D721Med (cell line): ENCODE measurements at regions not wholly inside any gene's neighbourhood (a gene's known extent, or its start where the extent isn't known, plus 50 kb on each side); places are given as distances from the start of the nearest gene placed in this dataset.

Experiments used
- DNase-seq: peaks from one replicate; pipeline ENCODE4 v3.0.0; 2011; ENCODE audit warnings: low spot score; ENCODE audit not compliant: insufficient read length
- FAIRE-seq: peaks from 2 replicates; lab custom pipeline; 2011; peaks lifted over from hg19 to GRCh38; lab: Jason Lieb, UNC
- CTCF ChIP-seq: IDR thresholded peaks from 2 replicates; pipeline ENCODE4 v1.5.1; 2012; ENCODE audit warnings: mild to moderate bottlenecking, control low read depth; ENCODE audit not compliant: insufficient read depth; ENCODE audit errors: missing control alignments

GRCh38 chr2:205925373-205926337 is 160.3 kb downstream of the INO80D start:
- FAIRE-seq, result no peak

GRCh38 chr2:205924676-205925075 is 161.3 kb downstream of the INO80D start:
- FAIRE-seq (no peak), DNase-seq (no peak)
- TF ChIP-seq CTCF, result no peak

More at GRCh38 chr2:205925373-205926337, 160.3 kb downstream of the INO80D start:
- TF ChIP-seq CTCF, result peak; percentile 88
- DNase-seq, result peak; percentile 39

GRCh38 chr2:205915130-205915524 is 170.8 kb downstream of the INO80D start:
- TF ChIP-seq CTCF, result no peak
- FAIRE-seq (no peak), DNase-seq (no peak)

- FAIRE-seq (no peak), DNase-seq (no peak)
- TF ChIP-seq CTCF, result no peak
Measured at GRCh38 chr2:205914213-205915129, 171.5 kb downstream of the INO80D start.

- TF ChIP-seq CTCF, result no peak
- FAIRE-seq (no peak), DNase-seq (no peak)
Measured at GRCh38 chr2:205913668-205914067, 172.3 kb downstream of the INO80D start.

- FAIRE-seq (no peak), DNase-seq (no peak)
- no peak for TF ChIP-seq CTCF
Measured at GRCh38 chr2:205911306-205911705, 174.7 kb downstream of the INO80D start.
